Ishikawa (cell line): ENCODE measurements at regions not wholly inside any gene's neighbourhood (a gene's known extent, or its start where the extent isn't known, plus 50 kb on each side); places are given as distances from the start of the nearest gene placed in this dataset.

Experiments used
- CEBPB ChIP-seq: IDR thresholded peaks from 2 replicates; pipeline ENCODE4 v1.6.1; 2012
- CREB1 ChIP-seq: IDR thresholded peaks from 2 replicates; pipeline ENCODE4 v1.6.1; 2012; ENCODE audit warnings: low read depth
- EGR1 ChIP-seq: IDR thresholded peaks from 2 replicates; pipeline ENCODE4 v1.6.1; 2012
- EP300 ChIP-seq: IDR thresholded peaks from 2 replicates; pipeline ENCODE4 v1.6.1; 2012; ENCODE audit warnings: borderline replicate concordance
- FOXM1 ChIP-seq: IDR thresholded peaks from 2 replicates; pipeline ENCODE4 v1.6.1; 2012; ENCODE audit warnings: low read depth, borderline replicate concordance
- NFIC ChIP-seq: IDR thresholded peaks from 2 replicates; pipeline ENCODE4 v1.6.1; 2012
- RAD21 ChIP-seq: IDR thresholded peaks from 2 replicates; pipeline ENCODE4 v1.6.1; 2012; ENCODE audit warnings: low read depth
- TAF1 ChIP-seq: IDR thresholded peaks from 2 replicates; pipeline ENCODE4 v1.6.1; 2012; ENCODE audit warnings: low read depth, mild to moderate bottlenecking
- TCF12 ChIP-seq: IDR thresholded peaks from 2 replicates; pipeline ENCODE4 v1.6.1; 2012; ENCODE audit warnings: low read depth
- TEAD4 ChIP-seq: IDR thresholded peaks from 2 replicates; pipeline ENCODE4 v1.6.1; 2012
- YY1 ChIP-seq: IDR thresholded peaks from 2 replicates; pipeline ENCODE4 v1.6.1; 2012; ENCODE audit warnings: low read depth
- ZBTB7A ChIP-seq: IDR thresholded peaks from 2 replicates; pipeline ENCODE4 v1.6.1; 2012; ENCODE audit warnings: low read depth
- TF ChIP-seq, protein P1 (sequence below): IDR thresholded peaks from 2 replicates; pipeline ENCODE4 v1.6.1; 2012
- TF ChIP-seq, protein P2 (sequence below): IDR thresholded peaks from 2 replicates; pipeline ENCODE4 v1.6.1; 2012; ENCODE audit warnings: low read depth, mild to moderate bottlenecking

DNA sequence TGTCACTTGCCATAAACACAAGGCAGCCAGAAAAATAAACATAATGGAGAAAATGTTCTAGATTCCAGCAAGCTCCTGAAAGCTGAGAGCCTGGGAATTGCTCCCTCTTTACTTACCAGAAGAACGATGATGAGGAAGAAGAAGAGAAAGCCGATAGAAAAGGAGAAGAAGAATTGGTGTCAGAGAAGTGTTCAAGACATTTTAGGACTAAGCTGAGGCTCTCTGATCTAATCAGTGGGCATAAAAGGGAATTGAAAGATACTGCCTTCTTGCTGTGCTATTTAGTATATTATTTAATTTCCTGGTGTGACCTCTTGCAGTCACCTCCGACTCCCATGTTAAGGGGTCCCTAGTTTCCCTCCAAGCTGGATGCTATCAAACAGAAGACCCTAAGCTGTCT lies 316.6 kb upstream of the JARID2 start:
- no peak for TF ChIP-seq TCF12
- no peak for TF ChIP-seq FOXM1
- TF ChIP-seq ZBTB7A, result no peak
- no peak for TF ChIP-seq RAD21
- no peak for TF ChIP-seq YY1
- TF ChIP-seq NFIC, result no peak
- no peak for TF ChIP-seq EP300
- TF ChIP-seq, protein P1, sequence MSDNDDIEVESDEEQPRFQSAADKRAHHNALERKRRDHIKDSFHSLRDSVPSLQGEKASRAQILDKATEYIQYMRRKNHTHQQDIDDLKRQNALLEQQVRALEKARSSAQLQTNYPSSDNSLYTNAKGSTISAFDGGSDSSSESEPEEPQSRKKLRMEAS, result no peak
- TF ChIP-seq CEBPB, result no peak
- TF ChIP-seq TAF1, result no peak
- TF ChIP-seq EGR1, result no peak
- TF ChIP-seq, protein P2, sequence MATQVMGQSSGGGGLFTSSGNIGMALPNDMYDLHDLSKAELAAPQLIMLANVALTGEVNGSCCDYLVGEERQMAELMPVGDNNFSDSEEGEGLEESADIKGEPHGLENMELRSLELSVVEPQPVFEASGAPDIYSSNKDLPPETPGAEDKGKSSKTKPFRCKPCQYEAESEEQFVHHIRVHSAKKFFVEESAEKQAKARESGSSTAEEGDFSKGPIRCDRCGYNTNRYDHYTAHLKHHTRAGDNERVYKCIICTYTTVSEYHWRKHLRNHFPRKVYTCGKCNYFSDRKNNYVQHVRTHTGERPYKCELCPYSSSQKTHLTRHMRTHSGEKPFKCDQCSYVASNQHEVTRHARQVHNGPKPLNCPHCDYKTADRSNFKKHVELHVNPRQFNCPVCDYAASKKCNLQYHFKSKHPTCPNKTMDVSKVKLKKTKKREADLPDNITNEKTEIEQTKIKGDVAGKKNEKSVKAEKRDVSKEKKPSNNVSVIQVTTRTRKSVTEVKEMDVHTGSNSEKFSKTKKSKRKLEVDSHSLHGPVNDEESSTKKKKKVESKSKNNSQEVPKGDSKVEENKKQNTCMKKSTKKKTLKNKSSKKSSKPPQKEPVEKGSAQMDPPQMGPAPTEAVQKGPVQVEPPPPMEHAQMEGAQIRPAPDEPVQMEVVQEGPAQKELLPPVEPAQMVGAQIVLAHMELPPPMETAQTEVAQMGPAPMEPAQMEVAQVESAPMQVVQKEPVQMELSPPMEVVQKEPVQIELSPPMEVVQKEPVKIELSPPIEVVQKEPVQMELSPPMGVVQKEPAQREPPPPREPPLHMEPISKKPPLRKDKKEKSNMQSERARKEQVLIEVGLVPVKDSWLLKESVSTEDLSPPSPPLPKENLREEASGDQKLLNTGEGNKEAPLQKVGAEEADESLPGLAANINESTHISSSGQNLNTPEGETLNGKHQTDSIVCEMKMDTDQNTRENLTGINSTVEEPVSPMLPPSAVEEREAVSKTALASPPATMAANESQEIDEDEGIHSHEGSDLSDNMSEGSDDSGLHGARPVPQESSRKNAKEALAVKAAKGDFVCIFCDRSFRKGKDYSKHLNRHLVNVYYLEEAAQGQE, result no peak
- TF ChIP-seq CREB1, result no peak
- no peak for TF ChIP-seq TEAD4
